Ovary (tissue), 3 donors: ENCODE measurements at regions not wholly inside any gene's neighbourhood (a gene's known extent, or its start where the extent isn't known, plus 50 kb on each side); places are given as distances from the start of the nearest gene placed in this dataset.
"Not testable (repeated sequence)": the region's sequence is repeated elsewhere in the genome, so short reads cannot be mapped to it uniquely, and the experiment has no call there.

Source experiments
- CTCF ChIP-seq, 3 donors: fragments of 450-650 bp in 2 of 3; fragments of 200-600 bp in 1 of 3; IDR thresholded peaks; one replicate each; pipeline versions ENCODE4 v1.5.1 to v1.8.0; 2016 to 2022; ENCODE audit warnings: antibody characterized with exemption in 3 of 3, mild to moderate bottlenecking in 1 of 3
- EP300 ChIP-seq: sonication (generic); formaldehyde crosslinking; IDR thresholded peaks from one replicate; pipeline ENCODE4 v1.6.1; 2017; ENCODE audit warnings: antibody characterized with exemption
- POLR2A ChIP-seq: fragments of 450-650 bp; IDR thresholded peaks from one replicate; pipeline ENCODE4 v1.6.1; 2017; ENCODE audit warnings: antibody characterized with exemption, mild to moderate bottlenecking, moderate library complexity
- donor health status: DM: no; HTN: no; CAD: no.

- not testable (repeated sequence) for TF ChIP-seq EP300; POLR2A; CTCF (IDR thresholded peaks at IDR 0.05)
Measured at GRCh38 chr11:94238154-94238735, 66.1 kb upstream of the IZUMO1R start.
